Smooth muscle cell (in vitro differentiated cells): ENCODE measurements at regions not wholly inside any gene's neighbourhood (a gene's known extent, or its start where the extent isn't known, plus 50 kb on each side); places are given as distances from the start of the nearest gene placed in this dataset.

Experiments used
- DNase-seq: peaks from one replicate; lab custom pipeline; 2025; ENCODE audit not compliant: unreplicated experiment; lab: John Stamatoyannopoulos, UW
- H2AFZ ChIP-seq: fragments of 200-600 bp; sonication (generic); 2 replicates; pipeline ENCODE4 v1.6.0; 2016; ENCODE audit warnings: antibody characterized with exemption, low read depth, mild to moderate bottlenecking
- H3F3A ChIP-seq: fragments of 200-600 bp; sonication (generic); 2 replicates; pipeline ENCODE4 v1.6.0; 2017; ENCODE audit warnings: antibody characterized with exemption, low read depth
- H3K27ac ChIP-seq: fragments of 200-600 bp; sonication (generic); 2 replicates; pipeline ENCODE4 v1.5.1; 2016; ENCODE audit warnings: low read depth, mild to moderate bottlenecking
- H3K27me3 ChIP-seq: fragments of 200-600 bp; sonication (generic); 2 replicates; pipeline ENCODE4 v1.6.1; 2016; ENCODE audit warnings: low read depth, mild to moderate bottlenecking
- H3K36me3 ChIP-seq: fragments of 200-600 bp; sonication (generic); 2 replicates; pipeline ENCODE4 v1.5.1; 2016; ENCODE audit warnings: low read depth
- H3K4me1 ChIP-seq: fragments of 200-600 bp; sonication (generic); 2 replicates; pipeline ENCODE4 v1.5.1; 2016; ENCODE audit warnings: low read depth
- H3K4me2 ChIP-seq: fragments of 200-600 bp; sonication (generic); 2 replicates; pipeline ENCODE4 v1.6.0; 2016; ENCODE audit warnings: mild to moderate bottlenecking
- H3K4me3 ChIP-seq: fragments of 200-600 bp; sonication (generic); 2 replicates; pipeline ENCODE4 v1.5.1; 2016; ENCODE audit warnings: mild to moderate bottlenecking
- H3K79me2 ChIP-seq: fragments of 200-600 bp; sonication (generic); 2 replicates; pipeline ENCODE4 v1.6.0; 2016; ENCODE audit warnings: low read depth, mild to moderate bottlenecking
- H3K9ac ChIP-seq: fragments of 200-600 bp; sonication (generic); 2 replicates; pipeline ENCODE4 v1.6.0; 2016; ENCODE audit warnings: low read depth
- H3K9me3 ChIP-seq: fragments of 200-600 bp; sonication (generic); replicated peaks from 2 replicates; pipeline ENCODE4 v1.5.1; 2016; ENCODE audit warnings: low read depth
- H4K20me1 ChIP-seq: fragments of 200-600 bp; sonication (generic); 2 replicates; pipeline ENCODE4 v1.6.0; 2016; ENCODE audit warnings: low read depth
- CTCF ChIP-seq: fragments of 200-600 bp; sonication (generic); IDR thresholded peaks from 2 replicates; pipeline ENCODE4 v1.5.1; 2017; ENCODE audit warnings: borderline replicate concordance, mild to moderate bottlenecking, antibody characterized with exemption; ENCODE audit not compliant: insufficient read depth, poor library complexity, severe bottlenecking
- WGBS: methylation state at CpG from one replicate; pipeline ENCODE4 v1.1.7; 2016; ENCODE audit warnings: low lambda C conversion rate; 5-methylcytosine and 5-hydroxymethylcytosine counted together

- no peak for TF ChIP-seq CTCF
- H3K4me3 ChIP-seq: no peak overlapping the region
- no peaks in the 10 kb centered on the region for H3K79me2 ChIP-seq
- H3K9ac ChIP-seq: no peak overlapping the region
- H3K9me3 ChIP-seq: no peaks in the 10 kb centered on the region
- no peak for DNase-seq
- H3K4me1 ChIP-seq: no peaks in the 10 kb centered on the region
- no peak overlapping the region for H2AFZ ChIP-seq
- no peaks in the 10 kb centered on the region for H4K20me1 ChIP-seq
- no peaks in the 10 kb centered on the region for H3K36me3 ChIP-seq
- 79% methylated on average over 3 of the region's 3 CpGs for WGBS
- H3F3A ChIP-seq: no peaks in the 10 kb centered on the region
- no peak overlapping the region for H3K27ac ChIP-seq
- H3K27me3 ChIP-seq: peaks cover 26% of the 10 kb centered on the region
- H3K4me2 ChIP-seq: no peak overlapping the region
Observed at GRCh38 chr7:31171984-31172383, 119.9 kb downstream of the ADCYAP1R1 start.

DNA sequence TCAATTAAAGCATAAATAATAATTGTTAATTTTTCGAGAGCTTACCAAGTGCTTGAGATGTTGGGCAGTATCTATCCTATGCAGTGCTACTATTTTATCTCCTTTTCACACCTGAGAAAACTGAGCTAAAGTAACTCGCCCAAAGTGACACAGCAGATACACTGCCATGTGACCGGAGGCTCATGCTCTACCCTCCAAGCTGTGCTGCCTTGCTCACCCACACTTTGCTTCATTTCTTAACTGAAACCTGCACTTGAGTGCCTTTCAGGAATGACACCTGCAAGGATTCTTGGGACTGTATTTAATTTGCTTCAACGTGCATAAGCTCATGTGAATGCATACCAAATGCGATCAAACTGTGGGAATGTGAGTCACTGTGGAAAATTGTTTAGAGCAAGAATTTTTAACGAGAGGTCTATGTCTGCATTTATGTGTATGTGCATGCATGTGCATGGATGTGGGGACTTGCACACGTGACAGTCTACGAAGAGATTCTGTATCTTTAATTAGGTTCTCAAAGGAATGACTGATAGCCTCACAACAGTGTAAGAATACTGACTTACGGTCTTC is 119.2 kb downstream of the ADCYAP1R1 start:
- no peaks in the 10 kb centered on the region for H3K9me3 ChIP-seq
- WGBS: 86% methylated on average over 9 of the region's 9 CpGs
- TF ChIP-seq CTCF: no peak

More for the DNA sequence above, 119.2 kb downstream of the ADCYAP1R1 start:
- no peak for DNase-seq
- H3K4me2 ChIP-seq: no peak overlapping the region
- peaks cover 32% of the 10 kb centered on the region for H3K27me3 ChIP-seq
- H2AFZ ChIP-seq: no peak overlapping the region
- no peaks in the 10 kb centered on the region for H3K4me1 ChIP-seq
- no peak overlapping the region for H3K4me3 ChIP-seq
- H3K79me2 ChIP-seq: no peaks in the 10 kb centered on the region
- no peak overlapping the region for H3K9ac ChIP-seq
- H3K36me3 ChIP-seq: no peaks in the 10 kb centered on the region
- no peaks in the 10 kb centered on the region for H3F3A ChIP-seq
- no peak overlapping the region for H3K27ac ChIP-seq
- H4K20me1 ChIP-seq: no peaks in the 10 kb centered on the region
